SK-MEL-5 (cell line): ENCODE measurements at regions not wholly inside any gene's neighbourhood (a gene's known extent, or its start where the extent isn't known, plus 50 kb on each side); places are given as distances from the start of the nearest gene placed in this dataset.
"Not testable (repeated sequence)": the region's sequence is repeated elsewhere in the genome, so short reads cannot be mapped to it uniquely, and the experiment has no call there.

ENCODE experiments used
- DNase-seq: peaks from one replicate; pipeline ENCODE4 v3.0.0-alpha.2; 2016; ENCODE audit warnings: low read depth, low spot score
- in situ Hi-C: cut with HindIII; loops from 2 replicates; pipeline ENCODE4 v1.10.0; 2016; ENCODE audit warnings: low sequenced_read_pairs, high pct_unique_total_duplicates, low pct_unique_long_range_greater_than_20kb

DNA sequence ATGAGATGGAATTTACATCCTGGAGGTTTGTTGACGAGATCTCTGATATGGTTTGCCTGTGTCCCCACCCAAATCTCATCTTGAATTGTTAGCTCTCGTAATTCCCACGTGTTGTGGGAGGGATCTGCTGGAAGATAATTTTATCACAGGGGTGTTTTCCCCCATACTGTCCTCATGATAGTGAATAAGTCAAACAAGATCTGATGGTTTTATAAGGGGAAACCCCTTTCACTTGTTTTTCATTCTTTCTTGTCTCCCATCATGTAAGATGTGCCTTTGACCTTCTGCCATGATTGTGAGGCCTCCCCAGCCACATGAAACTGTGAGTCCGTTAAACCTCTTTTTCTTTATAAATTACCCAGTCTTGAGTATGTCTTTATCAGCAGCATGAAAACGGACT lies 337.4 kb downstream of the BCL11B start:
- in situ Hi-C loops, result not testable (repeated sequence)

DNA sequence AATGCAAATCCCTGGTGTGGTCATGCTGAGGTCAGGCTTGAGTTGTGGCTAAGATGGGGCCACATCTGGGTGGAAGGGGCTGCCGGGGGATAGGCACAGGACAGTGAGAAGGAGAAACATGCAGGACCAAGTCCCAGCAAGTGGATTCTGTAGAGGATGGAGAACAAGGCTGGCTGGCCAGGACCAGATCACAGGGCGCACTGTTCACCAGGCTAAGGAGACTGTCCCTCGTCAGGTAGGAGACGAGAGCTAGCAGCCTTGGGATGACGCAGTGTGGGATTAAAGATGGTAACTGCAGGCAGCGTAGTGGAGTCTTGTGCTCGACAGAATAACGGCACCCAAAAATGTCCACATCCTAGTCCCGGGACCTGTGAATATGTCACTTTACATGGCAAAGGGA lies 336.1 kb downstream of the BCL11B start:
- DNase-seq, result no peak
- in situ Hi-C loops, result no loop called here

More for the DNA sequence above, 337.4 kb downstream of the BCL11B start:
- DNase-seq, result not testable (repeated sequence)

DNA sequence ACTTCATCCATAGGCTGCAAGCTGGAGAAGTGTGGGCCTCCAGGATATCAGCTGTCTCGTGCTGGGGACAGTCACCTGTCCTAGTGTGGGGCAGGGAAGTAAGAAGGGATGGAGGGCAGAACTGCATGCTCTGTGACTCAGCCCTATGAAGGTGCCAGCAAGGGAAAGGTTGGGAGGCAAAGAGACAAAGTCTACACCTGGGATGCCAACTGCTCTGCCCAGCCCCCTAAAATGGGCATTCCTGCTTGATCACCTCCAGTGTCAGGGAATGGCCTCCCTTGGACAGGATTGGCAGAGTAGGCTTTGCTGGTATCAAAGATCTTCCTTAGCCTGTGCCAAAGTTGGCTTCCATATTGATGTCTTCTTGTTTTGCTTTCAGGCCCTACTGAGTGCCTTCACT lies 335.0 kb downstream of the BCL11B start:
- no peak for DNase-seq
- in situ Hi-C loops, result no loop called here

DNA sequence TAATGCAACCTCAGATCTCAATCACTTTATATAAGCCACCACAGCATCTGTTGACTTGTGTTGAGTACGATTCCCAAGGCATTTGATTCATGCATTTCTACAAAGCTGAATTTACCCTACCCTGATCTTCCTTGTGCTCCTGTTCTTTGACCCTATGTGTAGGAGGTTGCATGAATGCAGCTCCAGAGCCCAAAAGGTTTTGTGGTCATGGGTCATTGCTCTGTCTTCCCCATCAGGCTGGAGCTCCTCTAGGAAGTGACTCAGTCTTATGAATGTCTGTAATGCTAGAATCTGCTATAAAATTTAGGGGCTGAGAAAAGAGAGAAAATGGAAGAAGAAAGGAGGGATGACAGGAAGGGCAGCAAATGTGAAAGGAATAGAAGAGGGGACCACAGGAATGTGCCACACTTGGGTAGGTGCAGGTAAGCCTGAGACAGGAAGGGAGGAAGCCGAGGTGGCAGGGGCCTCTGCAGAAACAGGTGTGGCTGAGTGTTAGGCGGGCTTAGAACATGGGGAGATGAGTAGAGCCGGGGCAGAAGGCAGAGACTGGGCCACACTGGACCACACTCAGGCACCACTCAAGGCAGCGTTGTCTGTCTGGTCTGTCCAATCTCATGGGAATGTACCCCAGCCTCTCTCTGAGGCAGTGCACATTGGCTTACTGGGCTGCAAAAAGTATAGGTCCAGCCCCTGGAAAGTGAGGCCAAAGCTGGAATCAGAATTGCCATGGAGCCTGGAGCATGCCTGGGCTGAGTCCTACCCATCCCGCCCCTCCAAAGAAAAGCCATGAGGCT lies 334.1 kb downstream of the BCL11B start:
- DNase-seq, result no peak
- in situ Hi-C loops, result no loop called here

DNA sequence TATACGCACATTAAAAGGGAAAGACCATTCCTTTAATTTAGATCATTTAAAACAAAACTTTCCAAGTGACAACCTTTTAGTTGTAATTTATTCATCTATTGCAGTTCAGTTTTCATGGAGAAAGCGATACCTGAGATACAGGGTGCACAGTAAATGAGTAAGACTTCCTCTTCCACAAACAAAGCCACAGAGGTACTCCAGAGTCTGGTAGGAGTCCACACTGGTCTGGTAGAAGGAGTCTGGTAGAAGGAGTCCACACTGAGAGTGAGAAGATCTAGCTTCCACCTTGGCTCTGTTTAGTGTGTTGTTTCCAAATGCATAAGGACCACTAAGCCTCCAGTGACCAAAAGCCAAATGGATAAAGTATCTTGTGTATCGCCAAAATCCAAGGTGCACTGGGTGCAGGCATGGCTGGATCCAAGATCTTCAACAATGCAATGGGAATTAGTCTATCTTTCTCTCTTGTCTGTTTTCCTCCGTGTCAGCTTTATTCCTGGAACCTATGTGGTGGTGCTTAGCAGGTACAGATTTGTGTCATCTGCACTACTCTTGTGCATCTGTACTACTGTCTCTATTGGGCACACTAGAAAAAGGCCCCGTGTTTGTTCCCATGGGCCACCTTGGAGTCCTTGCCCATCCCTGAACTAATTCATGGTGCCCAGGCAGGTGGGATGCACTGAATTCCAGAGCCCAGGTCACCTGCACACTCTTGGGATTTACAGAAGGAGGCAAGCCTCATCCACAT lies 331.1 kb downstream of the BCL11B start:
- in situ Hi-C loops, result no loop called here
- no peak for DNase-seq

DNA sequence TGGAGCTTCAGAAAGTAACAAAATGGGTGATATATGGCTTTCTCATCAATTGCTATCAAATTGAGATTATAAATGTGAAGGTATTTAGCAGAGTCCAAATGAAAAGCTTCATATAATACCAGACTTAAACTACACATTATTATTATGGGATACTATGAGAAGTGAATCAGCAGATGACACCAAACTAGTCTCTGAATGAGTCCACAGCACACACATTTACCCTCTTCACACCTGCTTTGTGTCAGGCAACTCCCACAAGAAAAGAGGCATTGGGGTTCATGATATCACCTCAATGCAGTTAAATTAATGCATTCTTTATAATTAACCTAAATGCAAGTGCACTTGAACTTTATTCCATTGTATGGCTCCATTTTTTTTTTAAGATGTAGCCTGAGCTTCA lies 330.5 kb downstream of the BCL11B start:
- DNase-seq, result no peak
- in situ Hi-C loops, result no loop called here

DNA sequence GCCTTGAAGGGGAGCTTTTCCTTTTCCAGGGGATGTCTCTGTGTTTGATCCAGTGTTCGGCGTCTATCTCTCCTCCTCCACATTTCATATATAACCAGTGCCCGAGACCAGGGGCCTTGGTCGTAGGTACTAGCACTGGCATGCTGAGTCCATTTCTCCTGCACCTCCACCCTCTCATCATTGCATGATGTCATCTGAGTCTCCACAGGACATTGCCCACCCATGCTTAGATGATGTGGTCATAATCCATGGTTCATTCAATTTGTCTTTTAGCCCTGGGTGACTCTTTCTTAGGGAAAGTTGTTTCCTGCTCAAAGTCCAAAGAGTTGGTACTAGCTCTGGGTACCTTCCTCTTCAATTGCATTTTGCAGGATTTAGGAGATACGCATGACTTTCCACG lies 328.1 kb downstream of the BCL11B start:
- no peak for DNase-seq
- in situ Hi-C loops, result no loop called here

DNA sequence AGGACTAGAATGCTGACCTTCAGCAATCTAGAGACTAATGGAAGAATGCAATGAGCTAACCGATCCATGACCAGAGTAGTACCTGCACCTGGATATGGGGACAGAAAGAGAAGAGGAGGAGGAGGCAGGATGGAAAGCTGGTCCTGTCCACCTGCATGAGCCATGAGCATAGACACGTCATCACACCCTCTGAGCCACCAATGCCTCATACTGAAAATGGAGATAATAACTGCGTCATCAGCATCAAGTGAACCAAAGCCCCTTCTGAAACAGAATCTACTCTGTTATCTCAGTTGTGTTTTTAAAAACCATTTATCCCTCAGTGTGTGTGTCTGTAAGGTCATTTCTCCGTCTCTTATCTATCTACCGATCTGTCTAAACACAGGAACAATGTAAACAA lies 327.0 kb downstream of the BCL11B start:
- DNase-seq, result no peak
- in situ Hi-C loops, result no loop called here

DNA sequence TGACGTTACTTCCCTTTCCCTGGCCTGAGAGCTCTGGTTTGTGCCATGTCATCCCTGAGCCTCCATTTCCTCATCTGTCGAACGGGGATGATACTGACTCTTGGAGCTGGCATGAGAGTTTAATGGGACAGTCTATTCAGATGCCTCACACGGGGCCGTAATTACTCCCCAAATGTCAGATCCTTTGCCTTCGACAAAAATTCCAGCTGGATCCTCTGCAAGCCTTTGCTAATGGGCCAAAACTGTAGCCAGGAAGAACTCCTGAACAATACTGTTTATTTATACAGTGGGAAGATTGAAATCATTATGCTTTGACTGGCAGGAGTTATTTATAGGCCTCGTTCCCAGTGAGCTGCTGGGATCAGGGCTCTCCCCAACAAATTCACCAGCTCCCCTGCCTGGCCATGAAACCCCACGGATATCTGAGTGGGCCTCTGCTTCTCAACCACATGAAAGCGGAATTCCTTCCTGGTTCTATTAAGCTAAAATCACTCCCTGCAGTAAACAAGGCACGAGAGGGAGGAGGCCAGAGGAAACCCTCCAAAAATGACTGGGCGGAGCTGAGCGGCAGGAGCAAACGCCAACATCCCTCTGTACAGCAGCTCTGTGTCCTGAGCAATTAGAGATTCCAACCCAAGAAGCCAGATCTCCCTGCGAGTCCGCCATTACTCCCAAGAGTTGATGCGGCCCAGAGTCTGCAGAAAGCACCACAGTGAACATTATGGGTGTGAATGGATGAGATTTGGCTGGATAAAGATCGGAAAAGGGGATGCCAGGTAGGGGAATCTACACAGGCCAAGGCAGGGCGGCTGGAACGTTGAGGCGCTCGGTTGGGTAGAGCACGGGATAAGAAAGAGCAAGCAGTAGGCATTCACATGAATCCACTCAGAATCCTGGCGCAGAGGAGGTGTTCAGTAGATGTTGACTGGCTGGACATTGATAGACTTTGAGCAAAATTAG lies 326.1 kb downstream of the BCL11B start:
- in situ Hi-C loops, result no loop called here
- DNase-seq, result no peak

DNA sequence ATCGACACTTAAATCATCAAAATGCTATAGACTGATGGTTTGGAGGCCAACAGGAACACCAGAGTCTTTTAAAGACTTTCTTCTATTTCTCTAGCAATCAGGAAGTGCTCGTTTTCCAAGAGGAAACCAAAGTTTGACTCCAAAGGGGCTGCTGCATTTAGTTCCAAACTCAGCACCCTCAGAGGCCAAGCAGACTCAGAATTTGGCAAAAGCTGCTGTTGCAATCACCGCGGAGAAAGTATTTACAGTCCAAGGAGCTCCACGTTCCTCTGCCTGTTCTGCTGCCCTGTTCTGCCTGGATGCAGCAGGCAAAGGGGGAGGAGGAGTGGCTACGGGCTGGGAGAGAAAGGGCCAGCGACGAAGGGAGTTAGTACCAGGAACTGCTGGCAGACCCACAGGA lies 325.1 kb downstream of the BCL11B start:
- no peak for DNase-seq
- in situ Hi-C loops, result no loop called here

DNA sequence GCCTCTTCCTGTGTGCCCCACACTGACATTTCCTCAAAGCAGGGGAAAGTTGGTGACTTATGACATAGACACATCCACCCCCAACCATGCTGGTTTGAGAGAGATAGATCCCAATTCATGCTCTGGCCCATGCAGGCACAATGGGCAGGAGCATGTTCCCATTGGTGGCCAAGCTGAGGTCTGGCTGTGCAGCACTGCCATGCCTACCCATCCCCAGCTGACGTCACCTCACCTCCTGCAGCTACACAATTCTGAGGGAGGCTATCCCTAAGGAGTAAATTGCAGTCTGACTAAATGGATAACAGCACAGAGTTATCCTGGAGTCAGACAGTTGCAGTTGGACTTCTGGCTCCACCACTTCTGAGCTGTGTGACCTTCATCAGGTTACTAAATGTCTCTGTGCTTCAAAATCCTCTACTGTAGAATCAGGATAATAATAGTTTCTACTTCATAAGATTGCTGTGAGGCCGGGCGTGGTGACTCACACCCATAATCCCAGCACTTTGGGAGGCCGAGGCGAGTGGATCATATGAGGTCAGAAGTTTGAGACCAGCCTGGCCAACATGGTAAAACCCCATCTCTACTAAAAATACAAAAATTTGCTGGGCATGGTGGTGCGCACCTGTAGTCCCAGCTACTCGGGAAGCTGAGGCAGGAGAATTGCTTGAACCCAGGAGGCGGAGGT lies 323.9 kb downstream of the BCL11B start:
- in situ Hi-C loops, result no loop called here
- no peak for DNase-seq

DNA sequence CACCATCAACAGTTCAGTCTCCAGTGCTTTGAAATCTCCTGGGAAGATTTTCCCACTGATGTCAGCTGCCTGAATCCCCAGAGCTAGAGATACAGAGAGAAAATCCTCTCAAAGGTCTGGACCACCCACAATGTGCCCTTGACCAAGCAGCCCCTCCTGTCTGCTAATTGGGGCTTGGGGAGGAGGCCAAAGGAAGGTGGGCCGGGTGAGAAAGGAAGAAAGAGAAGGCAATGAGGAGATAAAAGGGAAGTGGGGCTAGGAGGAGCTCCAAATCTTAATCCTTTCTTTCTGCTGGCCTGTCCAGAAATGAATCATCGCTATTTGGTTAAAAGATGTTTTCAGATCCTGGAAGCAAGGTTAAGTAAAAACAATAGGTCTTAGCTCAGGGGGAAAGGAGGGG lies 322.9 kb downstream of the BCL11B start:
- no peak for DNase-seq
- in situ Hi-C loops, result no loop called here

DNA sequence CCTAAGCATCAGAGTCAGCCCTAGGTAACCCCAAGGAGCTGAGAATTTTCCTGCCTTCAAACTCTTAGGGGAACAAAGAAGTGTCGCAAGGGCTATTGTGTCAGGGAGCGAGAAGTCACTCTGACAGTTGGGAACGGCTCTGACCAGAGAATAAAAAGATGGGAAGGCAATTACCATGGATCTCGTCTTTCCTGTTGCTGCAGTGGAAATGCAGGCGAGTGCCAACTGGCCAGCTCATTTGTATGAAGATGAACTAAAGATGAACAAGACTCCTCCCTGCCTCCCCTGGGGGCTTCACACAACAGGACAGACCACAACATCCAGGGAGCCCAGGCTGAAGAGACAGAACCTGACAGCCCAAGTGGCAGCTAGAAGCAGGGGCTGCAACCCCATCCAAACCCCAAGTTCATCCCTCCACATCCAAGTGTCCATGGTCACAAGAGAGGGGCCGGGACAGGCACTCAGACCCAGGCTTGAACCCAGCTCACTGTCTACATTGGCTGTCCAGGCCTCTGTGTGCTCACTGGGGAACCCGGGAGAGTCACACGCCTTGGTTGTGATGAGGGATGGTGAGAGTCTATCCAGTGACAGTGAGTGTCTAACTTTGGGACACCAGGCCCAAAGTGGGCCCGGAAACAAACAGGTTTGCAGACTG lies 322.4 kb downstream of the BCL11B start:
- in situ Hi-C loops, result no loop called here
- DNase-seq, result no peak

DNA sequence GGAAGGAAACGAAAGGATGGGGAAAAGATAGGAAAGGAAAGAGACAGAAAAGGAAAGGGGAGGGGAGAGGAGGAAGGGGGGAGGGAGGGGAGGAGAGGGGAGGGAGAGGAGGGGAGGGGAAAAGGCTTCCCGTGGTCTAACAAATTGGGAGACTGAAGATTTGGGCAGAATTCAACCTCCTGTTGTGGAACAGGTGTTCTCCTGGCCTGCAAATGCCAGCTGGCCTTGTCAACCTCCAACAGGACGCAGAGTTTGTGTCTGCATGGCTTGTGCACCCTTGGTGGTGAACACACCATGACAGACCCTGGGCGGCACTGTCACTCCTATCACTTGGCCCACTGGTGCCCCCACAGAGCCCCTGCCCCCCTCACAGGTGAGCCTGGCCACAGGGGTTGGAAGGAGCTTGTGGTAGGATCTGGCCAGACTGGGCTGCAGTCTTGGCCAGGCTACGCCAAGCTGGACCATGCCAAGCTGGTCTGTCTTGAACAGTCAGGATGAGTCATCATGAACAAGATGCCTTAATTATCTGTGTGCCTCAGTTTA lies 321.6 kb downstream of the BCL11B start:
- no peak for DNase-seq
- in situ Hi-C loops, result no loop called here

DNA sequence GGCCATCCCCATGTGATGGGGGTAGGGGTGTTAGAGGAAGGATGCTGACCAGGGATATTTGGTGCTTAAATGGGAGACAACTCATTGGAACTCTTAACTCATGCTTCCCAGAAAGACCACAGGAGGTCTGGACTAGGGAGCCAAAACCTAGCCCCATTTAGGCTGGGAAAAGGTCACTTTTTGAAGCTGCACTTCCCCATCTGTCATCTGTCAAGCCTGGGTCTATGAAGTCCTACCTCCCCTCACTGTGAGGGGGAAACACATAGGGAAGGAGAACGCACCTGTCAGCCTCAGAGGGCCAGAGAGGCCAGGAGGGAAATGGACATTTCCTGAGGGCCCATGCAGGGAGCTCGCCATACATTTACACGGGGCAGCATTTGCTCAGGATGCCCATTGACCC lies 321.0 kb downstream of the BCL11B start:
- in situ Hi-C loops, result no loop called here
- no peak for DNase-seq

DNA sequence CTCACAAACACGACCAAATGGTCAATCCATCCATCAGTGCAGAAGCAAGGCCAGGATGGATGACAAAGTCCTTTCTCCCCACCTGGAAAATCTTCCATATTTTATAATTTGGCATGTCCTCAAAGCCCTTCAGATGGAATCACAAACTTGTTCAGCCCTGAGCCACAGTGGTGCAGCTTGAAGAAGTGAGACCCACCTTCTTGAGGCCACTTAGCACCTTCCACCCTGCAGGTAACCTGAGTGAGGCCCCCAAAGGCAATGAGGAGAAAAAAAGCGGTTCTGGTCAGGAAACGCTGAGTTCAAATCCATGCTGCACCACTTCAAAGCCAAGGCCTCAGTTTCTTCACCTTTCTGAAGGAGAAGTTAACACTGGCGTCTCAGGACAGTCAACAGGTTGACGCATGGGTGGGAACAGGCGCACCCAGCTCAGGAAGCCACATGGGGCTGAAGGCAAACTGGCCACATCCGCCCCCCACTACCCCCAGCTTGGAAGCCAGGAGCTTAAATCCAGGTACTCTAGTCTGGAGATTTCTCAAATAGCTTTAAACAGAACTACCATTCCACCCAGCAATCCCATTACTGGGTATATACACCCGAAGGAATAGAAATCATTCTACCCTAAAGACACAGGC lies 320.4 kb downstream of the BCL11B start:
- in situ Hi-C loops, result no loop called here
- no peak for DNase-seq
